Liver (tissue), 3 donors: ENCODE measurements at regions not wholly inside any gene's neighbourhood (a gene's known extent, or its start where the extent isn't known, plus 50 kb on each side); places are given as distances from the start of the nearest gene placed in this dataset.

Experiments used
- ATF3 ChIP-seq: IDR thresholded peaks from 2 replicates; pipeline ENCODE4 v1.6.1; 2016; ENCODE audit warnings: antibody characterized with exemption
- CTCF ChIP-seq: fragments of 150-350 bp; IDR thresholded peaks from 2 replicates; pipeline ENCODE4 v1.5.1; 2017; ENCODE audit warnings: improper control_type of control experiment, low read depth, low read length; ENCODE audit not compliant: missing input control
- YY1 ChIP-seq: IDR thresholded peaks from 2 replicates; pipeline ENCODE4 v1.6.1; 2016; ENCODE audit warnings: antibody characterized with exemption, mild to moderate bottlenecking
- donor health status: healthy.
- donor health status: healthy.

GRCh38 chr5:63230754-63231153 is 652.1 kb downstream of the LRRC70 start:
- TF ChIP-seq CTCF = no peak
- no peak for TF ChIP-seq ATF3
- no peak for TF ChIP-seq YY1
